G401.6 (cell line): ENCODE measurements at regions not wholly inside any gene's neighbourhood (a gene's known extent, or its start where the extent isn't known, plus 50 kb on each side); places are given as distances from the start of the nearest gene placed in this dataset.

Source experiments
- FAIRE-seq: peaks from 2 replicates; lab custom pipeline; 2012; peaks lifted over from hg19 to GRCh38; lab: Jason Lieb, UNC

GRCh38 chr7:47043304-47043703 is 538.6 kb downstream of the TNS3 start:
- FAIRE-seq = no peak

- FAIRE-seq = no peak
Observed at GRCh38 chr7:47042669-47043068, 539.2 kb downstream of the TNS3 start.

GRCh38 chr7:47040795-47041347 is 541.0 kb downstream of the TNS3 start:
- FAIRE-seq = no peak

GRCh38 chr7:47039904-47040303 is 542.0 kb downstream of the TNS3 start:
- no peak for FAIRE-seq

GRCh38 chr7:47039089-47039648 is 542.7 kb downstream of the TNS3 start:
- no peak for FAIRE-seq

- no peak for FAIRE-seq
Observed at GRCh38 chr7:47038621-47039020, 543.3 kb downstream of the TNS3 start.

GRCh38 chr7:47037607-47038006 is 544.3 kb downstream of the TNS3 start:
- FAIRE-seq = no peak

GRCh38 chr7:47036909-47037308 is 545.0 kb downstream of the TNS3 start:
- no peak for FAIRE-seq

GRCh38 chr7:47035522-47035921 is 546.4 kb downstream of the TNS3 start:
- no peak for FAIRE-seq

GRCh38 chr7:47034180-47034579 is 547.7 kb downstream of the TNS3 start:
- FAIRE-seq = no peak

GRCh38 chr7:47032536-47032908 is 549.4 kb downstream of the TNS3 start:
- no peak for FAIRE-seq

GRCh38 chr7:47031786-47032535 is 550.0 kb downstream of the TNS3 start:
- FAIRE-seq = no peak

GRCh38 chr7:47028284-47028683 is 553.6 kb downstream of the TNS3 start:
- no peak for FAIRE-seq

- FAIRE-seq = no peak
Observed at GRCh38 chr7:47027695-47028240, 554.1 kb downstream of the TNS3 start.

- no peak for FAIRE-seq
Observed at GRCh38 chr7:47026780-47027361, 555.0 kb downstream of the TNS3 start.

- FAIRE-seq = no peak
Observed at GRCh38 chr7:47024991-47025390, 556.9 kb downstream of the TNS3 start.

GRCh38 chr7:47008461-47008860 is 573.5 kb downstream of the TNS3 start:
- no peak for FAIRE-seq

- FAIRE-seq = no peak
Observed at GRCh38 chr7:47007471-47007870, 574.4 kb downstream of the TNS3 start.

GRCh38 chr7:47000561-47000960 is 581.4 kb downstream of the TNS3 start:
- FAIRE-seq = no peak

- FAIRE-seq = no peak
Observed at GRCh38 chr7:46999866-47000265, 582.0 kb downstream of the TNS3 start.

GRCh38 chr7:46996972-46997371 is 584.9 kb downstream of the TNS3 start:
- no peak for FAIRE-seq

- no peak for FAIRE-seq
Observed at GRCh38 chr7:46993396-46993795, 588.5 kb downstream of the TNS3 start.

GRCh38 chr7:46990761-46991160 is 591.1 kb downstream of the TNS3 start:
- no peak for FAIRE-seq
